ENCODE measurements at regions not wholly inside any gene's neighbourhood (a gene's known extent, or its start where the extent isn't known, plus 50 kb on each side); places are given as distances from the start of the nearest gene placed in this dataset.

DNA sequence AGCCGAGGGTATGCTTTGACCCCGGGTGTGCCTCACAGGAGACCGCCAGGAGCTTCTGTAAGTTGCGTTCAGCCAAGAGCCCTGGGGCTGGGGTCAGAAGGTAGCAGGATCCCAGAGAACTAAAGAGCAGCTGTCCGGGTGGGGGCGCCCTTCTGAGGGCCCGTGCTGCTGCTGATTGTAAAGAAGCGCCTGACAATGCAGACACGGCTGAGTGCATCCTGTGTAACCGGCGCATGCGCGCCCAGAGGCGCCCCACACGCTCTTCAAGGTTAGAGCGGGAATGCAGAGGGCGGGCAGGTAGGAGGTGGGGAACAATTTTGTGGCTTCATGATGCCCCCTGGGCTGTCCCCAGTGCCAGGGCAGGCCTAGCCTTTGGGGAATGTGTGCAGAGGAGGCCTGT is 210.2 kb upstream of the CTBP2 start:
- Histone ChIP-seq H4K20me1 (no peaks in the 10 kb centered on the region), H3K9me3 (no peaks in the 10 kb centered on the region), H3K4me2 (no peak overlapping the region), H3K27me3 (no peaks in the 10 kb centered on the region), H3K4me3 (no peak overlapping the region), H3K4me1 (peaks cover 11% of the 10 kb centered on the region), H3K36me3 (no peaks in the 10 kb centered on the region), H3K27ac (no peak overlapping the region), H3K9ac (no peak overlapping the region)
- TF ChIP-seq Cebpa-rat (IDR thresholded peaks at IDR 0.05): no peak

DNA sequence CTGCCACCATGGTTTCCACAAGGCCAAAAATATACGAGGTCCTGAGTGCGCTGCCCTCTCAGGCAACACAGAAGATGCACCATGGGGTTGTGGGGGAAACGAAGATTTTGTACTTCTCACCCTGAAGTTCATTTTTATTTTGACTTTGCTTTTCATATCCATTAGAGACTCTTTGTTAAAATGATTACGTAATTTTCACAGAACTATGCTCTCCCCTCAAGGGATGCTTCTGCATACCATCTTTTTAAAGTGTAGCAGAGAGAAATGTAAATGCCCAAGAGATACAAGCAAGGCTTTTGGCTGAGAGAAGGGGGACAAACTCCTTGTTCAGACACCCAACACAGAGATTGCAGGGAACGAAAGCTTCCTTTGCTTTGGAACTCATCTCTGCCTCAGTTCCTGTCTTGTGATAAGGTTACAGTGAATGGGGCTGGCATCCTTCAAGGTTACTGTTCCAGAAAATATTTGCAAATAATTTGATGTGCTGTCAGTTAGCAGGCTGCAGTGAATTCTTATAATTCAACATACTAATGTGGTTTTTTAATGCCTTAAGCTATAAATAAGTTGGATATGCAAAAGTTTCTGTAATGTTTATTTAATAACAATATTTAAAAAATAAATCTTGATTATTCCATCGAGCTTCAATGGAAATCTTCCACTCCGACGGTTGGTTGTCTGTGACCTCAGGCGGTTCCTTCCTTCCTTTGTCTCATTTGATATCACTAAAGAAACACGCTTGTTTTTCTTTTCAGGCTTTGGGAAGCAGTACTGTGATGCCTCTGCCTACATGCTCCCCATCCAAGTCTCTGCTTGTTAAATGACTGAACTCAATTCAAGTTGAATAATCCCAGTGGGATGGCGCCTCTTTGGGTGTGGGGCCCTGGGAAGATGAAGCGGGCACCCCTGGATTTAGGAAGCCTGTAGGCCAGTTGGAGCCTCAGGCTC is 209.3 kb upstream of the CTBP2 start:
- Histone ChIP-seq H3K4me1 (peaks cover 11% of the 10 kb centered on the region), H3K27me3 (no peaks in the 10 kb centered on the region)

DNA sequence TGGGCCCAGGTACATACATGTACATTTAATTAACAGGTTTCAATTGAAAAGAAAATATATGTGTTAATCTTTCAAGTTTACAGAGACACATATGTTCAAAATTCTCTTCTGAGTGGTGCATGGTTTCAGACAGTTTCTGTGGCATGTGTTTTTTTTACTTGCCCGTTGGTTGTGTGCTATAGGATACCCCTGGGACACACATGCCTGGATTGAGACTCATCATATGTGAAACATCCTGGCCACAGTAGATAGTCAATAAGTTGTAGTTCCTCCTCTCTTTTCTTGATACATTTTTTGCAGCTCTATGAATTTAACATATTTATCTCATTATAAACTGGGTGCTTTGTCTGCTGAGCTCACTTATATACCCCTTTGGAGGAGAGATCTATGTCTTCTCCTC is 207.8 kb upstream of the CTBP2 start:
- Histone ChIP-seq H3K9me3 (peaks cover 14% of the 10 kb centered on the region; the same call in 1 of the 2 replicates), H3K36me3 (no peaks in the 10 kb centered on the region), H3K27ac (no peak overlapping the region), H3K4me1 (peaks cover 11% of the 10 kb centered on the region), H3K4me2 (peak overlapping the region; percentile 35), H3K27me3 (no peaks in the 10 kb centered on the region), H3K9ac (no peak overlapping the region), H3K4me3 (no peak overlapping the region), H4K20me1 (no peaks in the 10 kb centered on the region)
- no peak for TF ChIP-seq Cebpa-rat (IDR thresholded peaks at IDR 0.05)

More for the DNA sequence above, 209.3 kb upstream of the CTBP2 start:
- Histone ChIP-seq H3K9ac (no peak overlapping the region), H3K9me3 (0 out of 2 replicates have a peak, but pooled peaks cover 6% of the 10 kb centered on the region), H4K20me1 (no peaks in the 10 kb centered on the region), H3K27ac (no peak overlapping the region), H3K4me3 (no peak overlapping the region), H3K4me2 (no peak overlapping the region), H3K36me3 (no peaks in the 10 kb centered on the region)
- TF ChIP-seq Cebpa-rat (IDR thresholded peaks at IDR 0.05): 0 out of 2 replicates have a peak, but pooled peaks have one; percentile 23

DNA sequence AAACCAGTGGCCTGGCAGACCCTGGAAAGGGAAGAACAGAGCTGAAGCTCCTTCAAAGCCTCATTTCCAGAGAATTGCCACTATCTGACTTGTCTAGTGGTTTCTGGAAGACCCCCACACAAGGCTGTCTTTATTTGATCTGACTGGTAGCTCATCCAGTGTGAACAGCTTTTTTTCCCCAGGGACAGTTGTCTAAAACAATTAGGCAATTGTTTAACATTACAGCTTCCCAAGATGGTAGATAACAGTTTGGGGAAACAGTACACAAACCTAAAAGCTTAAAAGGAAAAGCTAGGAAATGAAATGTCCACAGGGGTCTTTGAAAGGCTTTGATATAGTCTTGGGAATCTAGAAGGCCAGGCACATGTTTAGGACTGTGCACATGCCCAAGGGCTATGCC is 203.4 kb upstream of the CTBP2 start:
- no peaks in the 10 kb centered on the region for H3K27me3 ChIP-seq
- H3K4me2 ChIP-seq: no peak overlapping the region
- no peaks in the 10 kb centered on the region for H3K36me3 ChIP-seq
- H3K4me1 ChIP-seq: peaks cover 11% of the 10 kb centered on the region
- TF ChIP-seq Cebpa-rat (IDR thresholded peaks at IDR 0.05): no peak
- no peak overlapping the region for H3K4me3 ChIP-seq
- H3K9me3 ChIP-seq: peaks cover 16% of the 10 kb centered on the region; the same call in 1 of the 2 replicates
- H3K27ac ChIP-seq: no peak overlapping the region
- H3K9ac ChIP-seq: no peak overlapping the region
- no peaks in the 10 kb centered on the region for H4K20me1 ChIP-seq

DNA sequence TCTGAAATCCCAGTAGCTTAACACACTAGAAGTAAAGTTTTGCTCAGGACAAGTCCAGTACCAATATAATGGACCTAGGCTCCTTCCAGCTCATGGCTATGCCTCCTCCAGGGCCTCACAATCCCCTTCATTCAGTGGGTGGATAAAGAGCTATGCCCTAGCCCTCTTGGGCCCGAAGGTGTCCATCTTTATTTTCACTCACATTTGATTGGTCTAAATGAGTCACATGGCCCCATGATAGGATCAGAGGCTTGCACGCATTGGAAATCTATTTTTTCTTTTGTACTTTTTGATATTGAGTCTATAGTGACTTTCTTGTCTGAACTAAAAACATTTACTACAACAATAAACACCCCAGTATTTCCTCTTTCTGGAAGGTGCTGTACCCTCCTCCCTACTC is 202.6 kb upstream of the CTBP2 start:
- H4K20me1 ChIP-seq: no peaks in the 10 kb centered on the region
- no peaks in the 10 kb centered on the region for H3K27me3 ChIP-seq
- H3K4me1 ChIP-seq: peaks cover 4% of the 10 kb centered on the region
- H3K9me3 ChIP-seq: peaks cover 25% of the 10 kb centered on the region
- no peaks in the 10 kb centered on the region for H3K36me3 ChIP-seq
- H3K27ac ChIP-seq: no peak overlapping the region
- H3K9ac ChIP-seq: no peak overlapping the region
- no peak for TF ChIP-seq Cebpa-rat (IDR thresholded peaks at IDR 0.05)
- no peak overlapping the region for H3K4me2 ChIP-seq
- no peak overlapping the region for H3K4me3 ChIP-seq

DNA sequence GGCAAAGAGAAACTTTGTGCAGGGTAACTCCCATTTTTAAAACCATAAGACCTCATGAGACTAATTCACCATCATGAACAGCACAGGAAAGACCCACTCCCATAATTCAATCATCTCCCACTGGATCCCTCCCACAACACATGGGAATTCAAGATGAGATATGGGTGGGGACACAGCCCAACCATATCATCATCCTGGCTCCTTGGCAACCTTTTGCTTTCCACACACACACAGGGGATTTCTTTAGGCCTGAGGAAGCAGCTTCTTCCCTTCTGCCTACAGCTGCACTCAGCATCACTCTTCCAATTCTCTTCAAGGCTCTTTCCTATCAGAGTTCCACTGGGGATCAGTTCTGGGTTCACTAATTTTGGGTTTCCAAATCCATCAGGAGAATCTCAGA is 199.0 kb upstream of the CTBP2 start:
- H3K9me3 ChIP-seq: peaks cover 29% of the 10 kb centered on the region
- H3K4me3 ChIP-seq: no peak overlapping the region
- no peak overlapping the region for H3K4me2 ChIP-seq
- TF ChIP-seq Cebpa-rat (IDR thresholded peaks at IDR 0.05): no peak
- no peaks in the 10 kb centered on the region for H3K4me1 ChIP-seq
- no peak overlapping the region for H3K27ac ChIP-seq
- no peaks in the 10 kb centered on the region for H3K36me3 ChIP-seq
- no peaks in the 10 kb centered on the region for H4K20me1 ChIP-seq
- no peaks in the 10 kb centered on the region for H3K27me3 ChIP-seq
- no peak overlapping the region for H3K9ac ChIP-seq

DNA sequence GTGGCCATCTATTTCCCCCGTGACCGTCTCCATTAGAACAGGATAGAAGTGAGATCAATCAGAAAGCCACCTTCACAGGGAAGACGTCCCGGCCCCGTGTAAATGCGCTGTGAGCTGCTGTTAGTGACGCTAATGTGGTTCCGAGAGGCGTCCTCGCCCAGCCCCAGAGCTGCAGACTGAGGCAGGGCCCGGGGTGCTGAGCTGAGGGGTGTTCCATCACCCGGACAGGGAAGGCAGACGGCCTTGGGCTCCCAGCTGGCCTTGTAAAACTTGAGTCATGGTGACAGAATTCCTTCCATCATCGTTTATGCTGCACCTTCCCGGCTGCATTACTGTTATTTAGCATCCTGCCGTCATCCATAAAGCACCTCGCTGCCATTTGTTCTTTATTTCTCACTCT is 195.3 kb upstream of the CTBP2 start:
- no peak for TF ChIP-seq Cebpa-rat (IDR thresholded peaks at IDR 0.05)
- Histone ChIP-seq H3K27me3 (no peaks in the 10 kb centered on the region), H3K36me3 (no peaks in the 10 kb centered on the region), H3K4me2 (no peak overlapping the region), H3K9ac (no peak overlapping the region), H4K20me1 (no peaks in the 10 kb centered on the region), H3K27ac (no peak overlapping the region), H3K4me3 (no peak overlapping the region), H3K9me3 (peaks cover 21% of the 10 kb centered on the region), H3K4me1 (no peaks in the 10 kb centered on the region)

DNA sequence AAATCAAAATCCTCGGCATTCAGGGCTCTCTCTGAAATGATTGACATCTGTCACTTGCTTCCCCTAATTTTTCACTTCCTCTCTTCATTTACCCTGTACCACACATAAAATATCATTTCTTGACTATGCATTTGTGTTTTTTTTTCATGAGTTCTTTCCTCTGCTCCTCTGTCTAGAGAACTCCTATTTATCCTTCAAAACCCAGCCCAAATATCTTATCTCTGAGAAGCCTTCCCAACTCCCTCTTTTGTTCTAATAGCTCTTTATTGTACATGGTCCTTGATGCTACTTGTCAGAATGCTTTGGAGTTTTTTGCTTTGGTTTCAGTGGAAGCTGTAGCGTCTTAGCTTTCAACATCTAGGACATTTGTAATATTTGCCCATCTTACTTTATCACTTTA is 190.2 kb upstream of the CTBP2 start:
- TF ChIP-seq Cebpa-rat (IDR thresholded peaks at IDR 0.05): no peak
- Histone ChIP-seq H3K27ac (no peak overlapping the region), H3K4me2 (no peak overlapping the region), H4K20me1 (no peaks in the 10 kb centered on the region), H3K27me3 (no peaks in the 10 kb centered on the region), H3K4me3 (no peak overlapping the region), H3K4me1 (no peaks in the 10 kb centered on the region), H3K9me3 (no peaks in the 10 kb centered on the region), H3K9ac (no peak overlapping the region), H3K36me3 (no peaks in the 10 kb centered on the region)

DNA sequence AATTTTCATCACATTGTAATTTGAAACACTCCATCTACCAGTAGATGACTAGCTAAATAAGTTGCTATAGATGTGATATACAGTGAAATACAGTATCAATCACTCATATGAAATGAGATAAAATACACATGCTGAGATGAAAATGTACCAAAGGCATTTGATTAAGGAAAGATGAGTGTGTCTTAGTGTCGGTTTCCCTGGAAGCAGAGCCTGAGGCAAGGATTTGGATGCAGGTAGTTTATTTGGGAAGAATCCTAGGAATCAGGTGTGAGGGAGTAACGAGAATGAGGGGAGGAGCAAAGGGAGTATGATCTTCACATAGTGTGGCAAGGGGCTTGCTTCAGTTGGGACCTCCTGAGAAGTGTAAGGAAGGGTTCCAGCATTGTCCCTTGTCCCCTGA is 188.2 kb upstream of the CTBP2 start:
- Histone ChIP-seq H3K27ac (no peak overlapping the region), H3K4me3 (no peak overlapping the region), H3K4me2 (no peak overlapping the region), H3K9me3 (no peaks in the 10 kb centered on the region), H3K27me3 (no peaks in the 10 kb centered on the region), H3K9ac (no peak overlapping the region), H3K36me3 (no peaks in the 10 kb centered on the region), H4K20me1 (no peaks in the 10 kb centered on the region), H3K4me1 (peaks cover 16% of the 10 kb centered on the region)
- TF ChIP-seq Cebpa-rat (IDR thresholded peaks at IDR 0.05): no peak

DNA sequence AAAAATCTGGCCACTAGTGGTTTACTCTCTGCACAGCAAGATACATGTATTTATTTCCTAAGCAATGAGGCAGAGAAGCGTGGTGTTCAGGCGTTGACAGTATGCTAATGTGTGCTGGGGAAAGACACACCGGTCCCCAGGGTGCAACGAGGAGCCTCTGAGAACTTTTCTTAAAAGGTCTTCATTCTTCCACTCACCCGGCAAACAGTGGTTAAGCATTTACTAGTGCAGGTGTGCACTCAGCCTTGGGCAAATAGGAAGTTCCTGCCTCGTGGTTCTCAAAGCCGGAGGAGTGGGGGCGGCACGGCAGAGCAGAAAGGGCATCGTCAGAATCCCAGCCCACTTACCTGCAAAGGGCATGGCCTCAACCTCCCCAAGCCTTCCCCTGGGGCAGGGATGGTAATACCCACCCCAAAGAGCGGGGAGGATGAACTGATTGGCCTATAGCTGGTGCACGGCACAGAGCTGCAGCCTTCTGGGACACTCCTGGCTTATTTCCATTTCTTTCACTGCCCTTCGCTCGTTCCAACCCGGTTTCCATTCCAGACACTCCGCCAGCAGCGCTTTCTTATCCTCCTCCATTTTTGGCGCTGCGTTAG is 184.3 kb upstream of the CTBP2 start:
- Histone ChIP-seq H3K4me3 (no peak overlapping the region), H3K27ac (no peak overlapping the region), H3K4me2 (peak overlapping the region; percentile 48), H3K4me1 (peaks cover 20% of the 10 kb centered on the region), H3K9me3 (no peaks in the 10 kb centered on the region), H3K27me3 (no peaks in the 10 kb centered on the region), H3K36me3 (no peaks in the 10 kb centered on the region), H4K20me1 (no peaks in the 10 kb centered on the region), H3K9ac (no peak overlapping the region)
- TF ChIP-seq Cebpa-rat (IDR thresholded peaks at IDR 0.05): no peak
